Choroid plexus epithelial cell (primary cell): ENCODE measurements at regions not wholly inside any gene's neighbourhood (a gene's known extent, or its start where the extent isn't known, plus 50 kb on each side); places are given as distances from the start of the nearest gene placed in this dataset.
A peak's percentile ranks its signal among the peaks of the same experiment; 100 is the strongest.

ENCODE experiments used
- DNase-seq: peaks from one replicate; pipeline ENCODE4 v3.0.0-alpha.2; 2010; ENCODE audit warnings: low read depth
- H3K4me3 ChIP-seq: 2 replicates; pipeline ENCODE4 v1.5.1; 2011; ENCODE audit warnings: low read depth, mild to moderate bottlenecking, control low read depth, low read length, moderate library complexity
- TF ChIP-seq, protein P1 (sequence below): conservative IDR thresholded peaks from 2 replicates; pipeline ENCODE4 v1.5.1; 2011; ENCODE audit warnings: low read depth, mild to moderate bottlenecking, control low read depth, inconsistent platforms, low read length, moderate library complexity

GRCh38 chr11:80109031-80109430 is 668.2 kb upstream of the TENM4 start:
- no peak overlapping the region for H3K4me3 ChIP-seq
- TF ChIP-seq, protein P1, sequence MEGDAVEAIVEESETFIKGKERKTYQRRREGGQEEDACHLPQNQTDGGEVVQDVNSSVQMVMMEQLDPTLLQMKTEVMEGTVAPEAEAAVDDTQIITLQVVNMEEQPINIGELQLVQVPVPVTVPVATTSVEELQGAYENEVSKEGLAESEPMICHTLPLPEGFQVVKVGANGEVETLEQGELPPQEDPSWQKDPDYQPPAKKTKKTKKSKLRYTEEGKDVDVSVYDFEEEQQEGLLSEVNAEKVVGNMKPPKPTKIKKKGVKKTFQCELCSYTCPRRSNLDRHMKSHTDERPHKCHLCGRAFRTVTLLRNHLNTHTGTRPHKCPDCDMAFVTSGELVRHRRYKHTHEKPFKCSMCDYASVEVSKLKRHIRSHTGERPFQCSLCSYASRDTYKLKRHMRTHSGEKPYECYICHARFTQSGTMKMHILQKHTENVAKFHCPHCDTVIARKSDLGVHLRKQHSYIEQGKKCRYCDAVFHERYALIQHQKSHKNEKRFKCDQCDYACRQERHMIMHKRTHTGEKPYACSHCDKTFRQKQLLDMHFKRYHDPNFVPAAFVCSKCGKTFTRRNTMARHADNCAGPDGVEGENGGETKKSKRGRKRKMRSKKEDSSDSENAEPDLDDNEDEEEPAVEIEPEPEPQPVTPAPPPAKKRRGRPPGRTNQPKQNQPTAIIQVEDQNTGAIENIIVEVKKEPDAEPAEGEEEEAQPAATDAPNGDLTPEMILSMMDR, result no peak
- DNase-seq, result peak; percentile 35

- no peak overlapping the region for H3K4me3 ChIP-seq
- TF ChIP-seq, protein P1, result peak; percentile 13
- no peak for DNase-seq
Observed at GRCh38 chr11:80107415-80107814, 666.6 kb upstream of the TENM4 start.

DNA sequence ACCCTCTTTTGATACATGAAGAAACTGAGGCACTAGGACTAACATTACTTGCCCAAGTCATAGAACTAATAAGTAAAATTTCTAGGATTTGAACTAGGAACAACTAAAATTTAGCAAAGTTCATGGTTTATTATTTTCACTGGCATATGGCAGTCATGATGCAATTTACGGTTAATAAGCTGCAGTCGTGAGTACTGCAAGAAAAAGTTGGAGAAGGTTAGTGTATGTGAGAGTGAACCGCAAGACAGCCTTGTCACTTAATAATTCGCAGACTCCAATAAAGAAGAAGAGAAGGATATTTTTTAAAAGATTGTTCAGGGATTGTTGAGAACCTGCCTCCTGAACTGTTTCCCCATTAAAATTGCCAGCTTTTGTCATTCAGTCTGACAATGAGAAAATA is 663.4 kb upstream of the TENM4 start:
- DNase-seq, result no peak
- TF ChIP-seq, protein P1, result no peak

DNA sequence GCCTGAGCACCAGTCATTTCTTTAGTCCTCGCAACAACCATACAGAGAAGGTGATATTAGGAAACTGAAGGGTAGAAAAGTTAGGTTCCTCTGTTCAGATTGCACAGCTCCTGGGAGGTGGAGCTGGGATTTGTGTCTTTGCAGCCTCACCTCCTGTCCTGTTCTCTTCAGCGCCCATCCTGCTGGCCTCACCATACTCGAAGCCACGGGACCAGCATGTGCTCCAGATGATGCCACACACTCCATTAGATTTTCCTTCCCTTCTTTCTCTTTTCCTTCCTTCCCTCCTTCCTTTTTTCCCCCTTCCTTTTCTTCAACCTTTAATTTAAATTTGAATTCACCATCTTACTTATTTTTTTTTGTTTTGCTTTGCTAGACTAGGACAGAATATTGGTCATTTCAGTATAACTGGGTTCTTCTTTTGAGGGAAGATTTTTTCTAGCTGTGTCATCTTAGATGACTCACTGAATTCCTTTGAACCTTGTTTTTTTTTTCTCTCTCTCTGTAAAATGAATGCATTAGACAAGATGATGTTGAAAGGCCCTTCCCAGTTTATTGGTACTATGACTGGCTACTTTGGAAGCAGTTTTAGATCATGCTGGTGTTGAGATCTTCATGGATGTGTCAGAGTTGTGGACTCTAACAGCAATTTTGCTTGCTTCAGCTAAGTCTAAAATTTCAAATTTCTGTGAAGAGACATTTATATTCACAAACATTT is 662.5 kb upstream of the TENM4 start:
- DNase-seq, result peak; percentile 93
- no peak overlapping the region for H3K4me3 ChIP-seq
- TF ChIP-seq, protein P1, result no peak

More for the DNA sequence above, 663.4 kb upstream of the TENM4 start:
- H3K4me3 ChIP-seq, result no peak overlapping the region

DNA sequence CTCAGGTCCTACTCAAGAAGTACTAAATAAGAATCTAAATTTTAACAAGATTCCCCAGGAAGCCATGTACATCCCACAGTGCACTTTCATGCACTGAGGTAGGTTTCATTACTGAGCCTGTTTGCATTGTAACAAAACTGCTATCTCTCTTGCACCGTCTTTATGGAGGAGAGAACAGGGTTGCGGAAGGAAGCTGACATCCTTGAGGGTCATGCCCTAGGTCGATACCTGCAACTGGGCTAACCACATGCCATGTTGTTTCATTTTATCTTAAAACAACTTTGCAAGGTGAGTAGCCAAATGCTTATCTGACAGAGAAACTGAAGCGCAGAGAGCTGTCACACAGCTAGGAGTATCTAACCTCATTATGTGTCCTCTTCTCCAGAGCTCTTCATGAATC is 656.3 kb upstream of the TENM4 start:
- no peak for DNase-seq
- TF ChIP-seq, protein P1, result no peak
- H3K4me3 ChIP-seq, result no peak overlapping the region

DNA sequence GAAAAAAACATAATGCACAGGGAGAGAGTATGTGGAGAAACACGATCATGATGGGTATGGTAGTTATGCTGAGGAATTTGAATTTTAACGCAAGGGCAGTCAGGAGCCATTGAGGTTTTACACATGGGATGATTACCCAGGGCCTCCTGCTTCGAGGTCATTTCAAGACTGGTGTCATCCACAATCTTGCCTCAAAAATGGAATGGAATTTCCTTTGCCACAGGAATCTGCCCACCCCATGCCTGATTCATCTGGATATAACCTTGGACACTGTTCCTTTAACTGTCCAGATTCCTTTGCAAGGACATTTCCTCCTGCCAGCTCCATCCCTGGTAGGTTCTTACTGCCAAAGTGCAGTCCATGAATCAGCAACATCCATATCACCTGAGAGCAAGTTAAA is 655.9 kb upstream of the TENM4 start:
- H3K4me3 ChIP-seq, result no peak overlapping the region
- DNase-seq, result peak; percentile 79
- TF ChIP-seq, protein P1, result no peak

DNA sequence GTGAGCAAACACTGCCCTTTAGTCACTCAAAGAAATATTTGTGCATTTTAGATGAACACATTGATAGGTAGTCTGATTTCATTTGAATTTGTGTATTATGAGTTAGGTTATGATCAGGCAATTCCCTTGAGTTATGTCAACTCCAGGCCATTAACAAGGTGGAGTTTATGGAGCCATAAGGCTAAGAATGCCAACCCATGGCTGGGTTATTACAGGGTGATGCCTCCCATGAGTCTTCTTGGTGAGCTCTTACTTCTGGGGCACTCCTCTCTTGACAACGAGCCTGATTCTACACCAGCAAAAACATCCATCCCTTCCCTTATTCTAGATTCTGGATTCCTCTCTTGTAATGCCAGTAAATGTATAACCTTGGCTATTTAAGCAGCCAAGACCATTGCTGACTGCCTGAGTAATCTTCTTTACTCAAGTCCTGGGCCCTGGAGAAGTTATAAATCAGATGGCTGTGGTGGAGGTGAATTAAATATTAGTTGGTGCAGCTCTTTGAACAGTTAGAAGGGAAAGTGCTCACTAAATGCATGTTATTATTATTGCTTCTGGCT is 645.7 kb upstream of the TENM4 start:
- DNase-seq, result no peak
- TF ChIP-seq, protein P1, result no peak
- H3K4me3 ChIP-seq, result no peak overlapping the region
